C4-2B (cell line): ENCODE measurements at regions not wholly inside any gene's neighbourhood (a gene's known extent, or its start where the extent isn't known, plus 50 kb on each side); places are given as distances from the start of the nearest gene placed in this dataset.

ENCODE experiments used
- CTCF ChIP-seq: fragments of 450-650 bp; conservative IDR thresholded peaks from 2 replicates; pipeline ENCODE4 v1.5.1; 2017; ENCODE audit warnings: mild to moderate bottlenecking
- ZFX ChIP-seq: fragments of 450-650 bp; IDR thresholded peaks from 2 replicates; pipeline ENCODE4 v1.6.1; 2017

- TF ChIP-seq CTCF (no peak), ZFX (no peak)
Observed at GRCh38 chr6:159429433-159429832, 260.2 kb downstream of the FNDC1 start.
